IMR-90 (cell line): ENCODE measurements at regions not wholly inside any gene's neighbourhood (a gene's known extent, or its start where the extent isn't known, plus 50 kb on each side); places are given as distances from the start of the nearest gene placed in this dataset.

ENCODE experiments used
- ATAC-seq: fragments of 200-7000 bp; cut with Tn5 transposase; 2 replicates; pipeline ENCODE4 v1.9.1; 2020; ENCODE audit warnings: low read depth, mild to moderate bottlenecking, moderate library complexity
- BruUV-seq: library from RNA; stranded (reverse); fragments of 400-500 nt; replicated peaks from 2 replicates; lab custom pipeline; 2021; lab: Mats Ljungman, UMichigan
- CTCF ChIA-PET: fragments of 300-600 bp; formaldehyde crosslinking; extraction: SDS; loops from one replicate; lab custom pipeline; 2021; ENCODE audit warnings: antibody characterized with exemption; lab: Yijun Ruan, JAX
- POLR2A ChIA-PET: fragments of 300-600 bp; sonication (Branson Sonifier 250); formaldehyde crosslinking; loops from one replicate; lab custom pipeline; 2022; ENCODE audit warnings: antibody characterized with exemption; ENCODE audit not compliant: unreplicated experiment; lab: Charles Lee
- DNase-seq: peaks from one replicate; pipeline ENCODE4 v3.0.0; 2013
- H2AFZ ChIP-seq: replicated peaks from 2 replicates; pipeline ENCODE3; 2013; ENCODE audit warnings: low read length, mild to moderate bottlenecking; ENCODE audit not compliant: poor library complexity
- H2AK5ac ChIP-seq: 2 replicates; pipeline ENCODE4 v1.6.1; 2013; ENCODE audit warnings: low read depth, low read length, inconsistent platforms
- H2AK9ac ChIP-seq: replicated peaks from 2 replicates; pipeline ENCODE3; 2013; ENCODE audit warnings: mild to moderate bottlenecking, low read depth, low read length, moderate library complexity; ENCODE audit not compliant: poor library complexity
- H2BK120ac ChIP-seq: 2 replicates; pipeline ENCODE4 v1.6.1; 2013; ENCODE audit warnings: low read depth, low read length, inconsistent platforms
- H2BK15ac ChIP-seq: 3 replicates; pipeline ENCODE4 v1.6.1; 2013; ENCODE audit warnings: low read depth, low read length, inconsistent platforms
- H2BK20ac ChIP-seq: 2 replicates; pipeline ENCODE4 v1.6.1; 2013; ENCODE audit warnings: low read depth, mild to moderate bottlenecking, inconsistent platforms, low read length, moderate library complexity
- H2BK5ac ChIP-seq: 2 replicates; pipeline ENCODE4 v1.6.1; 2013; ENCODE audit warnings: mild to moderate bottlenecking, low read depth, low read length, inconsistent platforms; ENCODE audit not compliant: poor library complexity, severe bottlenecking
- H3K14ac ChIP-seq: replicated peaks from 2 replicates; pipeline ENCODE4 v1.6.1; 2013; ENCODE audit warnings: low read depth, low read length, inconsistent platforms
- H3K18ac ChIP-seq: 2 replicates; pipeline ENCODE4 v1.6.1; 2013; ENCODE audit warnings: low read depth, low read length, control low read depth
- H3K23ac ChIP-seq: 2 replicates; pipeline ENCODE4 v1.6.1; 2013; ENCODE audit warnings: low read depth, low read length, inconsistent platforms
- H3K27ac ChIP-seq: 2 replicates; pipeline ENCODE4 v1.5.1; 2013; ENCODE audit warnings: mild to moderate bottlenecking, control low read depth, low read length; ENCODE audit not compliant: insufficient read depth
- H3K27me3 ChIP-seq: 2 replicates; pipeline ENCODE4 v1.6.1; 2013; ENCODE audit warnings: low read length; ENCODE audit not compliant: control insufficient read depth, insufficient read depth
- H3K36me3 ChIP-seq: 2 replicates; pipeline ENCODE4 v1.6.1; 2013; ENCODE audit warnings: low read length, mixed read lengths; ENCODE audit not compliant: control insufficient read depth, insufficient read depth
- H3K4ac ChIP-seq: 2 replicates; pipeline ENCODE4 v1.6.1; 2013; ENCODE audit warnings: low read depth, low read length, inconsistent platforms
- H3K4me1 ChIP-seq: 2 replicates; pipeline ENCODE4 v1.6.1; 2013; ENCODE audit warnings: low read length, mixed read lengths; ENCODE audit not compliant: control insufficient read depth, insufficient read depth
- H3K4me2 ChIP-seq: 2 replicates; pipeline ENCODE4 v1.6.1; 2013; ENCODE audit warnings: low read depth, mild to moderate bottlenecking, control low read depth, low read length, moderate library complexity
- H3K4me3 ChIP-seq: 2 replicates; pipeline ENCODE4 v1.5.1; 2013; ENCODE audit warnings: low read depth, mild to moderate bottlenecking, control low read depth, low read length, moderate library complexity; ENCODE audit not compliant: insufficient read depth
- H3K56ac ChIP-seq: 2 replicates; pipeline ENCODE4 v1.6.1; 2013; ENCODE audit warnings: low read length, inconsistent platforms; ENCODE audit not compliant: insufficient read depth; ENCODE audit errors: extremely low read depth
- H3K79me1 ChIP-seq, 2 experiments: 2 replicates each; pipeline ENCODE4 v1.6.1; 2013; ENCODE audit warnings: low read length in 2 of 2, inconsistent platforms in 1 of 2, low read depth in 1 of 2
- H3K9ac ChIP-seq: 2 replicates; pipeline ENCODE4 v1.6.1; 2013; ENCODE audit warnings: low read depth, low read length, control low read depth
- H3K9me1 ChIP-seq: 2 replicates; pipeline ENCODE4 v1.6.1; 2013; ENCODE audit warnings: low read length, inconsistent platforms; ENCODE audit not compliant: insufficient read depth
- H3K9me3 ChIP-seq: 2 replicates; pipeline ENCODE4 v1.6.1; 2013; ENCODE audit warnings: low read length; ENCODE audit not compliant: control insufficient read depth, insufficient read depth
- H4K20me1 ChIP-seq: 2 replicates; pipeline ENCODE4 v1.6.1; 2013; ENCODE audit warnings: low read length, inconsistent platforms; ENCODE audit not compliant: insufficient read depth
- H4K5ac ChIP-seq: 2 replicates; pipeline ENCODE4 v1.6.1; 2013; ENCODE audit warnings: mild to moderate bottlenecking, low read depth, low read length, control low read depth
- H4K8ac ChIP-seq, 2 experiments: 2 replicates each; pipeline ENCODE4 v1.6.1; 2013; ENCODE audit warnings: low read depth in 2 of 2, low read length in 2 of 2, control low read depth in 1 of 2, inconsistent platforms in 1 of 2
- H4K91ac ChIP-seq: 2 replicates; pipeline ENCODE4 v1.6.1; 2013; ENCODE audit warnings: low read depth, low read length, inconsistent platforms; ENCODE audit not compliant: insufficient read depth
- BHLHE40 ChIP-seq: fragments of 150-350 bp; IDR thresholded peaks from 2 replicates; pipeline ENCODE4 v1.6.1; 2016; ENCODE audit warnings: mild to moderate bottlenecking, low read depth, low read length
- CEBPB ChIP-seq: IDR thresholded peaks from 2 replicates; pipeline ENCODE4 v1.6.1; 2012; ENCODE audit warnings: low read depth, low read length, improper control_type of control experiment
- CHD1 ChIP-seq: IDR thresholded peaks from 2 replicates; pipeline ENCODE4 v1.6.1; 2012; ENCODE audit warnings: low read depth, low read length, improper control_type of control experiment
- CTCF ChIP-seq: conservative IDR thresholded peaks from 2 replicates; pipeline ENCODE4 v1.5.1; 2012; ENCODE audit warnings: mild to moderate bottlenecking, low read depth, low read length, improper control_type of control experiment
- ELK1 ChIP-seq: fragments of 150-350 bp; IDR thresholded peaks from 2 replicates; pipeline ENCODE4 v1.6.1; 2016; ENCODE audit warnings: low read depth, mild to moderate bottlenecking, low read length, moderate library complexity, borderline replicate concordance
- FOS ChIP-seq: fragments of 150-350 bp; IDR thresholded peaks from 2 replicates; pipeline ENCODE4 v1.6.1; 2016; ENCODE audit warnings: low read depth, low read length
- MAFK ChIP-seq: IDR thresholded peaks from 2 replicates; pipeline ENCODE4 v1.6.1; 2012; ENCODE audit warnings: low read depth, low read length, improper control_type of control experiment
- MAZ ChIP-seq: IDR thresholded peaks from 2 replicates; pipeline ENCODE4 v1.6.1; 2012; ENCODE audit warnings: low read depth, mild to moderate bottlenecking, low read length, improper control_type of control experiment, moderate library complexity, borderline replicate concordance
- NFE2L2 ChIP-seq: fragments of 150-350 bp; IDR thresholded peaks from 2 replicates; pipeline ENCODE4 v1.6.1; 2016; ENCODE audit warnings: low read depth, mild to moderate bottlenecking, low read length
- RAD21 ChIP-seq: IDR thresholded peaks from 2 replicates; pipeline ENCODE4 v1.6.1; 2012; ENCODE audit warnings: low read length, improper control_type of control experiment
- RCOR1 ChIP-seq: IDR thresholded peaks from 2 replicates; pipeline ENCODE4 v1.6.1; 2012; ENCODE audit warnings: mild to moderate bottlenecking, low read length, improper control_type of control experiment; ENCODE audit not compliant: insufficient replicate concordance
- RFX5 ChIP-seq: IDR thresholded peaks from 2 replicates; pipeline ENCODE4 v1.8.0; 2012; ENCODE audit warnings: low read depth, mild to moderate bottlenecking, low read length, moderate library complexity
- USF2 ChIP-seq: fragments of 150-350 bp; IDR thresholded peaks from 2 replicates; pipeline ENCODE4 v1.6.1; 2017; ENCODE audit warnings: mild to moderate bottlenecking, antibody characterized with exemption, low read length, low read depth
- dilution Hi-C: fragments of 300-500 bp; cut with HindIII; formaldehyde crosslinking; loops from one replicate; pipeline ENCODE4 v1.14.3; 2018; ENCODE audit warnings: low sequenced_read_pairs; ENCODE audit not compliant: unreplicated experiment
- in situ Hi-C: fragments of 300-500 bp; cut with MboI; formaldehyde crosslinking; loops from 3 replicates; pipeline ENCODE4 v1.14.3; 2019; ENCODE audit warnings: low sequenced_read_pairs, inconsistent platforms, mixed read lengths
- intact Hi-C: fragments of 100-400 bp; cut with micrococcal nuclease; formaldehyde crosslinking; loops from 2 replicates; pipeline ENCODE4 v1.10.0; 2022

- Histone ChIP-seq H2AFZ (no peak overlapping the region), H4K5ac (no peak overlapping the region), H4K8ac (no peak overlapping the region), H2BK5ac (no peak overlapping the region), H2BK15ac (no peak overlapping the region), H3K27me3 (peaks cover 6% of the 10 kb centered on the region), H3K9me1 (no peaks in the 10 kb centered on the region), H3K9ac (no peak overlapping the region), H3K36me3 (no peaks in the 10 kb centered on the region), H2AK9ac (no peak overlapping the region), H3K4me2 (no peak overlapping the region), H2BK20ac (no peak overlapping the region), H4K91ac (no peak overlapping the region), H3K27ac (no peak overlapping the region), H3K23ac (no peak overlapping the region), H2AK5ac (no peak overlapping the region), H3K4me1 (no peaks in the 10 kb centered on the region), H3K79me1 (no peaks in the 10 kb centered on the region), H3K4ac (no peak overlapping the region), H2BK120ac (no peak overlapping the region), H3K14ac (no peak overlapping the region), H3K18ac (no peak overlapping the region), H3K4me3 (no peak overlapping the region), H4K20me1 (no peaks in the 10 kb centered on the region), H3K56ac (no peak overlapping the region), H3K9me3 (peaks cover 3% of the 10 kb centered on the region)
- in situ Hi-C loops (no loop called here), dilution Hi-C loops (no loop called here), intact Hi-C loops (no loop called here)
- ATAC-seq, result no peak
- DNase-seq, result no peak
- ChIA-PET POLR2A (no interaction called here), CTCF (no interaction called here)
- BruUV-seq, result no TSS peak
- TF ChIP-seq RFX5 (no peak), MAZ (no peak), RCOR1 (no peak), RAD21 (no peak), USF2 (no peak), ELK1 (no peak), CHD1 (no peak), MAFK (no peak), CEBPB (no peak), FOS (no peak), BHLHE40 (no peak), CTCF (no peak), NFE2L2 (no peak)
Measured at GRCh38 chr4:152143806-152144205, 383.0 kb upstream of the GATB start.
